IPS-NIHi11 (cell line): ENCODE measurements at regions not wholly inside any gene's neighbourhood (a gene's known extent, or its start where the extent isn't known, plus 50 kb on each side); places are given as distances from the start of the nearest gene placed in this dataset.
"Not testable (repeated sequence)": the region's sequence is repeated elsewhere in the genome, so short reads cannot be mapped to it uniquely, and the experiment has no call there.

Experiments
- DNase-seq: peaks from one replicate; pipeline ENCODE4 v3.0.0; 2012; ENCODE audit warnings: mixed read lengths, low spot score

GRCh38 chr12:3367750-3368444 lies 123.1 kb upstream of the PRMT8 start:
- DNase-seq, result no peak

DNA sequence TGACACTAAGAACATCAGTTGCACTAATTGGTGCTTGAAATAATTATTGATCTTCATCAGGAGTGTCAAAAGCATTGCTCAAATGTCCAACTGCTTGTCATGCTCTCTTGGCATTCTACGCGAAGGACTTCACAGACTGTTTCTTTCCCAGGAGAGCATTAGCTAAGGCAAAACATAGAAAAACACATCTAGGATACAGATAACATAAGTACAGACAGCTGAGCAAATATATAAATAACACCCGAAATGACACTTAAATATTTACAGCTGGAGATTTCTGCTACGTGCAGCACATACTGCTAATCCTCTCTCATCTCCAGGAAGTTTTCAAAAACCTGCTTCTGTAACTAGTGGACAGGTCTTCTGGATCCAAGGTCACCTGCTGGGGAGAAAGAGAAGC lies 120.0 kb upstream of the PRMT8 start:
- no peak for DNase-seq

DNA sequence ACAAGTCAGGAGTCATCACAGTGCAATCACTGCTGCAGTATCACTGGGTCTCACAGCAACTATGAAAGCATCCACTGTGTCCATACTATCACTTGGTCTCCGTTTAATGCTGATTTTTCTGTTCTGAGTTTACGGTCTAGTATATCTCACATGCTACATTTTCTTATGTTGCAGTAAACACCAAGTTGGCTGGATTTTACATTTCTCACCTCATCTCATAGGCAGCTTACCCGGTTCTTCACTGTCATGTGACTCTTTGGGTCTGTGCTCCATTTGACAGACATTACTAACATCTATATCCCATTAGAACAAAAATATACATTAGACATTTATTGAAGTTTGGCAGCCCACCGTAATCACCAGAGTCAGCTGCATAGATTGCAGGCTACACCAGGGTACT lies 115.7 kb upstream of the PRMT8 start:
- DNase-seq, result no peak

GRCh38 chr12:3376779-3377455 lies 114.1 kb upstream of the PRMT8 start:
- no peak for DNase-seq

GRCh38 chr12:3378655-3379054 lies 112.3 kb upstream of the PRMT8 start:
- no peak for DNase-seq

DNA sequence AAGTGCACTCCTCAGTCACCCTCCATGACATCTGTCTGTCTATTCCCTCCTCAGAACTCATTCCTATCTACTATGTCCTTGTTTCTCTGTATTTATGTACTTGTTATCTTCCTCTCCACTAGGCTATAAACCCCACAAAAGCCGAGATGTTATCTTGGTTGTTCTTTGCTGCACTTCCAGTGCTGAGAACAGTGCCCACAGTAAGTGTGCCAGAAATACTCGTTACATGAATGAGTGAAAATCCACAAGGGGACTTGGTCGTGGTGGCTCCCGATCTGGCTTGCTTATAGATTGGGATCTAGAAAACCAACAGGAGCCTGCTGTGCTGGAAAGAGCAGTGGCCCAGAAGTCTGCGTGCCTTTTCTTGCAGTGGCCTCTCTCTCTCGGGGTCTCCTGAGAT lies 111.9 kb upstream of the PRMT8 start:
- DNase-seq, result no peak

GRCh38 chr12:3380200-3381043 lies 110.6 kb upstream of the PRMT8 start:
- DNase-seq, result no peak

DNA sequence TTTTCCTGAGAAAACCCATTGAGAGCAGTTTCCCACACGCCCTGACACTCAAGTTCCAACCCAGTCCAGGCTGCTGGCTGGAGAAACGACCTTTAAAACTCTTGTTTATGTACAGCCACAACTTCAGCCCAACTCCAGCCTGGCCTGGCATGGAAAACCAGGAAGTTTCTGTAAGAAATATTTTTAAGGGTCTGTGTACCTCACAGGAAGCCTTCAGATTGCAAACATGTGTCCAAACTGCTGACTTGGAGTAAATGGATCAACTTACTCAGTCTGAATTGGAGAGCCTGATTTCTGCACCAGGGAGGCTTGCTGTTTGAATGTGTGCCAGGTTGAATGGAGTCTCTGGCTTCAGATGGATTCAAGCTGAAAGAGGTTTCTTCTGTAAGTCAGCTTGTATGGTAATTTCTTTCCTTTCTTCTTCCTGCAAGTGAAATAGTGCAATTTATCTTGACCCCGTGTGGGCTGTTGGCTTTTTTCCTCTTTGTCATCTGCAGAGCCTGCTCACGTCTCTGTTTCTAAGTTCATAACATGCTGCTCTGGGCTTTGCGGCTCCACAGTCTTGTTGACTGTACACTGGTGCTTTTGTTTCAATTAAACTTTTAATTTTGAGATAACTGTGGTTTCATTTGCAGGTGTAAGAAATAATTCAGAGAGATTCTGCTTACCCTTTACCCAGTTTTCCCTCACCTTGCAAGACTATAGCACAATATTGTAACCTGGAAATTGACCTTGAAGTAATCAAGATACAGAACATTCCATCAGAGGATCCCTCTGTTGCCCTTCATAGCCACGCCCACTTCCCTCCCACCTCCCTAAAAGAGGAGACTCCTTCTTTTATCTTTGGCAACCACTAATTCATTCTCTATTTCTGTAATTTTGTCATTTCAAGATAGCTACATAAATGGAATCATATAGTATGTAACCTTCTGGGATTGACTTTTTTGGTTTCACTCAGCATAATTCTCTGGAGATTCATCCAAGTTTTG lies 109.7 kb upstream of the PRMT8 start:
- DNase-seq, result no peak

GRCh38 chr12:3389986-3390385 lies 101.0 kb upstream of the PRMT8 start:
- no peak for DNase-seq

DNA sequence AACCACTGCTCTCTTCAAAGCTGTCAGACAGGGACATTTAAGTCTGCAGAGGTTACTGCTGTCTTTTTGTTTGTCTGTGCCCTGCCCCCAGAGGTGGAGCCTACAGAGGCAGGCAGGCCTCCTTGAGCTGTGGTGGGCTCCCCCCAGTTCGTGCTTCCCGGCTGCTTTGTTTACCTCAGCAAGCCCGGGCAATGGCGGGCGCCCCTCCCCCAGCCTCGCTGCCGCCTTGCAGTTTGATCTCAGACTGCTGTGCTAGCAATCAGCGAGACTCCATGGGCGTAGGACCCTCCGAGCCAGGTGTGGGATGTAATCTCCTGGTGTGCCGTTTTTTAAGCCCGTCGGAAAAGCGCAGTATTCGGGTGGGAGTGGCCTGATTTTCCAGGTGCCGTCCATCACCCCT lies 93.4 kb upstream of the PRMT8 start:
- DNase-seq, result not testable (repeated sequence)

GRCh38 chr12:3398196-3398789 lies 92.7 kb upstream of the PRMT8 start:
- DNase-seq, result no peak

DNA sequence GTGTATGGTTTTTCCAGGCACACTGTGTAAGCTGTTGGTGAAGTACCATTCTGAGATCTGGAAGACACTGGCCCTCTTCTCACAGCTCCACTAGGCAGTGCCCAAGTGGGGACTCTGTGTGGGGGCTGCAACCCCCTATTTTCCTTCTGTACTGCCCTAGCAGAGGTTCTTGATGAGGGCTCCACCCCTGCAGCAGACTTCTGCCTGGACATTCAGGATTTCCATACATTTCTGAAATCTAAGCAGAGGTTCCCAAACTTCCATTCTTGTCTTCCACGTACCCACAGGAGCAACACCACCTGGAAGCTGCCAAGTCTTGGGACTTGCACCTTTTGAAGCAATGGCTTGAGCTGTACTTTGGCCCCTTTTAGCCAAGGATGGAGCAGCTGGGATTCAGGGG lies 85.2 kb upstream of the PRMT8 start:
- no peak for DNase-seq

DNA sequence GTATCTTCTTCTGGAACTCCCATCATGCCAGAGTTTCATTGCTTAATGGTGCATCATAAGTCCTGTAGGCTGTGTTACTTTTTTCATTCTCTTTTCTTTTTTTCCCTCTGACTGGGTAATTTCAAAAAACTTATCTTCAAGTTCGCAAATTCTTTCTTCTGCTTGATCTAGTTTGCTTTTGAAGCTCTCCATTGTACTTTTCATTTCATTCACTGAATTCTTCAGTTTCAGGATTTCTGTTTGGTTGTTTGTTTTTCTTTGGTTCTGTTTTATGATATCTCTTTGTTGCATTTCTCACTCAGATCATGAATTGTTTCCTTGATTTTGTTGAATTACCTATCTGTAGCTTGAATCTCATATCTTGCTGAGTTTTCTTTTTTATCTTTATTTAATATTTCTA lies 83.3 kb upstream of the PRMT8 start:
- DNase-seq, result no peak

GRCh38 chr12:3409662-3410061 lies 81.3 kb upstream of the PRMT8 start:
- DNase-seq, result no peak

- DNase-seq, result peak; percentile 6
Observed at GRCh38 chr12:3416159-3416558, 74.8 kb upstream of the PRMT8 start.

GRCh38 chr12:3416670-3417069 lies 74.3 kb upstream of the PRMT8 start:
- DNase-seq, result peak; percentile 0

DNA sequence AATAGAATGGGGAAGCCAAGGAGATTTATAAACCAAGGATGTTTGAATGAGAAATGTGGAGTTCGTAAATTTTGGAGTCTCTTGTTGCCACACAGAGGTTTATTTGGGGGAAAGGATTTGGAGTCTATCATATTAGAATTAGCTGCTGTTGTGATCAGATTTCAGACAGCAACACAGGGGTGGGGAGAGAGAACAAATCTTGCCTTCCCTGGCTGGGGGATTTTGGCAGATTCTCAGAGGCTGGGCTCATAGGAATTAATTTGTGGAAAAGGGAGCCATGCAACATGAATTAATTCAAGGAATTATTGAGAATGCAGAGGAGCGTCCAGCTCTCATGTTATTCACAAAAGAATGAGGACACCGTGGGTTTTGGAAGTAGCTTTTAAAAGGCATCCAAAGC lies 73.9 kb upstream of the PRMT8 start:
- peak; percentile 0 for DNase-seq

DNA sequence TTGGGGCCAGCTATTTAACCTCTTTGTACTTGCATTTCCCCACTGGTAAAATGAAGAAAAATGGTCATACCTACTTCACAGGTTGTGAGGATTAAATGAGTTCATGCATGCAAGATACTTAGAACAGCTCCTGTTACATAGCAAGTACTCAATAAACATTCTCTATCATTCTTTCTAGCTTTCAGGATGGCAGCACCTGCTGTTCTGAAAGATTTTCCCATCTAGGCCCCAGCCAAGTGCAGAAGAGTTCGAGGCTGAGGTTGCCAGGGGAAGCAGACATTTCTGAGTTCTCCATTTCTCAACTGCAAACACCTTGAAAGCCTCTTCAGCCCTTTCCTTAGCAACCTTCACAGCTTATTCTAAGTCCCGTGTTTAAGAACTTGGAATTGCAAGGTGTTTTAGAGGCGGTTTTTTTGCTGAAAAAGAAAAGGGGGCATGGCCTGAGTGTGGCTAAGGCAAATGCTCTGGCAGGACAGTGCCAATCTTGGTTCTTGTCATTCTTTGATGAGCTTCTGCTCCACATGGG lies 73.0 kb upstream of the PRMT8 start:
- DNase-seq, result peak; percentile 1

DNA sequence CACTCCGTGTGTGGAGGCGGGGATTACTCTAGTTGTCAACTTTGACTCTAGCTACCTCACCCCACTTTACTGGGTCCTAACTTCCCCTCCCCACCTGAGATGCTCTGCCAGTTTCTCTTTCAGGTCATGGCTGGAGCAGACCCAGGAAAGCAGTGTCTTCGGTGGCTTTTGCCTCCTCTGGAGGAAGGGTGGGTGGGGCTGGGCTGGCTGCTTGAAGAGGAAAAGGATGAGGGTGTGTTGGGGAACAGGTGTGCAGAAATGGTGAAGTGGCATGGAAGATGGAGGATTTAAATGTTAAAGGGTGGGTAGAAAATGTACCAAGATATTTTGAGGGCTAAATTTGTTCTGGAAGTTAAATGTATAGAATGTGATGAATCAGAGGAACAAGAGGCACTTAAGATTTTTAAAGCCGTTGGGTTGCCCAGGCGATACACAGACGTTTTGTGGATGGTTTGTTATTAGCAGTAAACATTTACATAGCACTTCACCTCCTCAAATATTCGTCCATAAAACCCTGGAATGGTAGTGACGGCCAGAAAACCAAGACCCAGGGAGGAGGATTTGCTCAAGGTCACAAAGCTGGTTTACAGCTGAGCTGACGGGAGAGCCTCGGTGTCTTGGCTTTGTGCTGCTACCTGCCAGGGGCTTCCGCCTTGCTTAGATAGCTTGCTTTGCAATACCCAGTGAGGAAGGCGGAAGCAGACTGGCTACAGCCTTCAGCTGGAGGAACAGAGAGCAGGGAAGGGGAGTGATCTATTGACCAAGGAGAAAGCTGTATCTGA lies 72.2 kb upstream of the PRMT8 start:
- peak; percentile 2 for DNase-seq

DNA sequence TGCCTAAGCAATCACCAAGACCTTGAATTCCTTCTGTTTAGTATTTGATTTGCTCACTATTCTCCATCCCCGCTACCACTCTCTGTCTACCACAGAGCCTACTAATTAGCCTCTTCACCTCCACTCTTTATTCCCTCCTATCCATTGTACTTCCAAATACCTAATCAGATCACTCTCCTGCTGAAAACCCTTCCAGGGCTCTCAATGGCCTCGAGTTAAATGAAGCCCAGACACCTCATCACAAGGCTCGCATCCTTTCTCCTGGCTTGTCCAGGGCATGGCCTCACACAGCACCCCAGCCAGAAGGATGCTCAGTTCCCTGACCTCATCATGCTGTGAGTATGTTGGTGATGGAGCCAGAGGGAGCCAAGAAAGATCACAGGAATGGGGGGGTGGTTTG lies 71.4 kb upstream of the PRMT8 start:
- peak; percentile 0 for DNase-seq
